Fibroblast of lung (primary cell): ENCODE measurements at regions not wholly inside any gene's neighbourhood (a gene's known extent, or its start where the extent isn't known, plus 50 kb on each side); places are given as distances from the start of the nearest gene placed in this dataset.

Source experiments
- DNase-seq, 2 donors: peaks; one replicate each; pipeline versions ENCODE4 v3.0.0 to v3.0.0-alpha.2; 2010; ENCODE audit warnings: low read depth in 2 of 2
- H2AFZ ChIP-seq: 2 replicates; pipeline ENCODE4 v1.5.1; 2012; ENCODE audit warnings: low read length, control low read depth, inconsistent platforms
- H3K27ac ChIP-seq: 2 replicates; pipeline ENCODE4 v1.5.1; 2011; ENCODE audit warnings: low read length, control low read depth; ENCODE audit not compliant: insufficient read depth
- H3K27me3 ChIP-seq: 2 replicates; pipeline ENCODE4 v1.5.1; 2011; ENCODE audit warnings: mild to moderate bottlenecking, low read length; ENCODE audit not compliant: control insufficient read depth, insufficient read depth
- H3K36me3 ChIP-seq: 2 replicates; pipeline ENCODE4 v1.5.1; 2011; ENCODE audit warnings: low read length; ENCODE audit not compliant: control insufficient read depth, insufficient read depth
- H3K4me1 ChIP-seq: 2 replicates; pipeline ENCODE4 v1.5.1; 2011; ENCODE audit warnings: low read length; ENCODE audit not compliant: control insufficient read depth, insufficient read depth; ENCODE audit errors: extremely low read depth
- H3K4me2 ChIP-seq: 2 replicates; pipeline ENCODE4 v1.5.1; 2011; ENCODE audit warnings: low read length, control low read depth; ENCODE audit not compliant: insufficient read depth; ENCODE audit errors: extremely low read depth
- H3K4me3 ChIP-seq, 4 experiments: fragments of 200-600 bp in 1 of 4; sonication (generic) in 1 of 4; replicated peaks in 1 of 4; 2 replicates each; pipeline ENCODE4 v1.5.1; 2011 to 2016; ENCODE audit warnings: low read length in 4 of 4, low read depth in 3 of 4, mild to moderate bottlenecking in 3 of 4, control low read depth in 2 of 4, inconsistent platforms in 1 of 4, mixed read lengths in 1 of 4; ENCODE audit not compliant: insufficient read depth in 1 of 4; ENCODE audit errors: control extremely low read depth in 1 of 4
- H3K79me2 ChIP-seq: 2 replicates; pipeline ENCODE4 v1.5.1; 2012; ENCODE audit warnings: mild to moderate bottlenecking, low read length, inconsistent platforms; ENCODE audit not compliant: control insufficient read depth, insufficient read depth
- H3K9ac ChIP-seq: 2 replicates; pipeline ENCODE4 v1.5.1; 2011; ENCODE audit warnings: mild to moderate bottlenecking, low read length, control low read depth; ENCODE audit not compliant: insufficient read depth
- H3K9me3 ChIP-seq: 2 replicates; pipeline ENCODE4 v1.5.1; 2012; ENCODE audit warnings: low read depth, low read length; ENCODE audit not compliant: control insufficient read depth, insufficient read depth
- H4K20me1 ChIP-seq: 2 replicates; pipeline ENCODE4 v1.5.1; 2011; ENCODE audit warnings: low read length; ENCODE audit not compliant: control insufficient read depth, insufficient read depth; ENCODE audit errors: extremely low read depth
- EZH2 ChIP-seq: IDR thresholded peaks from 2 replicates; pipeline ENCODE4 v1.5.1; 2012; ENCODE audit warnings: low read length, control low read depth, mild to moderate bottlenecking; ENCODE audit errors: missing control alignments
- TF ChIP-seq, protein P1 (sequence below), 2 donors: IDR thresholded peaks in 1 of 2; conservative IDR thresholded peaks in 1 of 2; 1 replicate in 1 of 2; 2 replicates in 1 of 2; pipeline ENCODE4 v1.5.1; 2011 to 2012; ENCODE audit warnings: low read length in 2 of 2, control low read depth in 1 of 2, inconsistent platforms in 1 of 2, low read depth in 1 of 2, mild to moderate bottlenecking in 1 of 2

DNA sequence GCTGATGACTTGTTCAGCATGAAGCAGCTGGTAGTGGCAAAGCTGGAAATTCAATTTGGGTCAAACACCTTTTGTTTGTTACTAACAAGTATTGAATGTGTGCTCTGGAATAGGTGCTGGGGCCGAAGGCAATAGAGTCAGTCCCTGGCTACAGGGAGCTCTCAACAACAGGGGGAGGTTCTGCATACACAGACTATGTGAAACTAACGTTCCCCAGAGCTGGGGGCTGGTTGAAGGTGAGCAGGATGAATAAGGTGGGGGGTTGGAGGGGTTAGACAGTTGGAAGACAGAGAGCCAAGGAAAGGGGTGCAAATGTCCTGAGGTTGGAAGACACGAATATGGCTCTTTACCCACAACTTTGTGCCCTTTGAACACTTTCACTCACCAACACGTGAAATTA lies 84.1 kb upstream of the PLPP4 start:
- no peak overlapping the region for H3K27ac ChIP-seq
- no peaks in the 10 kb centered on the region for H3K79me2 ChIP-seq
- no peak overlapping the region for H3K4me2 ChIP-seq
- H3K27me3 ChIP-seq = no peaks in the 10 kb centered on the region
- H3K4me3 ChIP-seq = no peak overlapping the region
- H3K9ac ChIP-seq = no peak overlapping the region
- H3K36me3 ChIP-seq = no peaks in the 10 kb centered on the region
- no peaks in the 10 kb centered on the region for H3K4me1 ChIP-seq
- TF ChIP-seq, protein P1, sequence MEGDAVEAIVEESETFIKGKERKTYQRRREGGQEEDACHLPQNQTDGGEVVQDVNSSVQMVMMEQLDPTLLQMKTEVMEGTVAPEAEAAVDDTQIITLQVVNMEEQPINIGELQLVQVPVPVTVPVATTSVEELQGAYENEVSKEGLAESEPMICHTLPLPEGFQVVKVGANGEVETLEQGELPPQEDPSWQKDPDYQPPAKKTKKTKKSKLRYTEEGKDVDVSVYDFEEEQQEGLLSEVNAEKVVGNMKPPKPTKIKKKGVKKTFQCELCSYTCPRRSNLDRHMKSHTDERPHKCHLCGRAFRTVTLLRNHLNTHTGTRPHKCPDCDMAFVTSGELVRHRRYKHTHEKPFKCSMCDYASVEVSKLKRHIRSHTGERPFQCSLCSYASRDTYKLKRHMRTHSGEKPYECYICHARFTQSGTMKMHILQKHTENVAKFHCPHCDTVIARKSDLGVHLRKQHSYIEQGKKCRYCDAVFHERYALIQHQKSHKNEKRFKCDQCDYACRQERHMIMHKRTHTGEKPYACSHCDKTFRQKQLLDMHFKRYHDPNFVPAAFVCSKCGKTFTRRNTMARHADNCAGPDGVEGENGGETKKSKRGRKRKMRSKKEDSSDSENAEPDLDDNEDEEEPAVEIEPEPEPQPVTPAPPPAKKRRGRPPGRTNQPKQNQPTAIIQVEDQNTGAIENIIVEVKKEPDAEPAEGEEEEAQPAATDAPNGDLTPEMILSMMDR (conservative IDR thresholded peaks at IDR 0.05 in 1 of 2, IDR thresholded peaks at IDR 0.05 in 1 of 2; ENCODE audit: low read depth in 1 of 2, low read length in 2 of 2) = no peak
- TF ChIP-seq EZH2 = no peak
- DNase-seq = no peak
- no peaks in the 10 kb centered on the region for H3K9me3 ChIP-seq
- no peak overlapping the region for H2AFZ ChIP-seq
- H4K20me1 ChIP-seq = no peaks in the 10 kb centered on the region

DNA sequence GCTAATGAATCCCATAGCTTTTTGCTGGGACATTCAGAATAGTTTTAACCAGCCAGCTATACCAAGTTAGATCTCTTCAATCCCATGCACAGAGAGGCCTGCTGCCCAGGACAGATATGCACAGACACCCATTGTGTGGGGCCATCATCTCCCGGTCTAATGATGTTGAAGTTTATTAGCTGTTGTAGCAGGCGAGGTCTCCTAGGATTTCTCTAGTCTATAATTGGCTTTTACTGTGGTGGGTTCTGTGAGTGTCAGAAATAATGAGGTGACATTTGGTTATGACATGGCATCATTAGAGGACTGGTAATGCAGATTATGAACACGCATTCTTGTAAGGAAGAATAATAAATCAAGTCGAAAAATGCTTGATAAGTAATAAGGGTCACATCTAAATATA lies 81.4 kb upstream of the PLPP4 start:
- H3K27me3 ChIP-seq = no peaks in the 10 kb centered on the region
- H3K9me3 ChIP-seq = no peaks in the 10 kb centered on the region
- no peaks in the 10 kb centered on the region for H3K79me2 ChIP-seq
- H4K20me1 ChIP-seq = no peaks in the 10 kb centered on the region
- no peak overlapping the region for H3K4me2 ChIP-seq
- no peak overlapping the region for H3K4me3 ChIP-seq
- H3K36me3 ChIP-seq = no peaks in the 10 kb centered on the region
- no peak for DNase-seq
- no peak for TF ChIP-seq EZH2
- TF ChIP-seq, protein P1 (conservative IDR thresholded peaks at IDR 0.05 in 1 of 2, IDR thresholded peaks at IDR 0.05 in 1 of 2; ENCODE audit: low read depth in 1 of 2, low read length in 2 of 2) = no peak
- H2AFZ ChIP-seq = no peak overlapping the region
- no peaks in the 10 kb centered on the region for H3K4me1 ChIP-seq
- H3K27ac ChIP-seq = no peak overlapping the region
- no peak overlapping the region for H3K9ac ChIP-seq

DNA sequence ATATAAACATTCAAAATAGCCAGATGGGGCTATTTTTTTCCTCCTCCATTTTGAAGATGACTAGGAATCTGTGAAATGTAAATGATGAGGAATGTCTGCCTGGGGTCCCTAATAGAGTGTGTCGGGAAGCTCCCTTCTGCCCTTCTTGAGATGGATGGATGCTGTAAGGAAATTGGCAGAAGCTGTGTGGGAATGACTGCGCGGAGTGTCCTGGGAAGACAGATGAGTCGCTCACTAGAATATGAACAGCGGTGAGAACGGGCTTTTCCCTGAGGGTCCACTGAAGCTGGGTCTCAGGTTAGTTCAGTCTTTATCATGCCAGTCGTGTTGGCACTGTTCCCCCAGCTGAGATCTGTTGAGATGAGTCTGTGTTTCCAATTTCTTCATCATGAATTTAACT lies 75.1 kb upstream of the PLPP4 start:
- TF ChIP-seq, protein P1 (conservative IDR thresholded peaks at IDR 0.05 in 1 of 2, IDR thresholded peaks at IDR 0.05 in 1 of 2; ENCODE audit: low read depth in 1 of 2, low read length in 2 of 2) = no peak
- no peak overlapping the region for H2AFZ ChIP-seq
- peak in 1 of 2 donors; percentile 64 for DNase-seq
- no peaks in the 10 kb centered on the region for H3K27me3 ChIP-seq
- H3K4me3 ChIP-seq = no peak overlapping the region
- H3K36me3 ChIP-seq = no peaks in the 10 kb centered on the region
- H3K79me2 ChIP-seq = no peaks in the 10 kb centered on the region
- no peak overlapping the region for H3K27ac ChIP-seq
- H3K9me3 ChIP-seq = no peaks in the 10 kb centered on the region
- H3K4me2 ChIP-seq = no peak overlapping the region
- H3K4me1 ChIP-seq = no peaks in the 10 kb centered on the region
- H4K20me1 ChIP-seq = no peaks in the 10 kb centered on the region
- no peak overlapping the region for H3K9ac ChIP-seq
